ENCODE measurements at regions not wholly inside any gene's neighbourhood (a gene's known extent, or its start where the extent isn't known, plus 50 kb on each side); places are given as distances from the start of the nearest gene placed in this dataset.

DNA sequence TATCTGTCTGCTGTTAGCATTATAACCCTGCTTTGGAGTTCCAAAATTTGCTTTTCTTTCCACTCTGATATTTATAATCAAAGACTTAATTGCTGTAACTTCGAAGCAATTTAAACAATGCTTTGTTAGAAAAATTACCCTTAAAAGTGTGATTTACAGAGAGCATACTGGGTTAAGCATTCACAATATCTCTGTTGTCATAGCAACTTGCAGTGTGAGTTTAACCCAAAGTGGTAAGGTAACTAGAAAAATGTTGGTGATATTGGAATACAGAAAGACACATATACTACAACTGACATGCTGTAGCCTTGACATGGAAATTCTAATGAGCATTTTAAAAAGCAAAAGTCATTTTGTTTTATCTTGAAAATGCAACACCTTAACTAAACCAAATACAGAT lies 70.4 kb upstream of the SMLR1 start:
- intact Hi-C loops (cut with micrococcal nuclease) = no loop called here

DNA sequence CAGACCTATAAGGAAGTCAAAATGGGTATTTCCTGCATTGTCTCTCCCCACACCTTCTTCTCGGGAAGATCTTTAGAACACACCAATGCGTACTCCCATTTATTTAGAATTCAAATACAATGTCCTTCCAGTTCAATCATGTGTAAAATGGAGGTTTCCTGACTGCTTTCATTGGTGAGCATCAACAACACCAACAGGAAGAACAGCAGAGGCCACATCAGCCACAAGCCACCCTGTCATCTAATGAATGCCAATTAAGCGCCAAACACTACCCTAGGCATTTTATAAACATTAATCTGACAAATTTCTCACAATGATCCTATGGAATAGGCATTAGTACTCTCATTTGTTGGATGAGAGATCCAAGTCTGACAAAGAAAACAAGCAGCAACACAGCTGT lies 68.4 kb upstream of the SMLR1 start:
- intact Hi-C loops (cut with micrococcal nuclease) = no loop called here

- intact Hi-C loops (cut with micrococcal nuclease) = loop anchor here (1.0 kb wide), 1 partner anchor 437 kb away; no protein-coding TSS in a partner anchor
Observed at GRCh38 chr6:130760006-130760405, 67.2 kb upstream of the SMLR1 start.

GRCh38 chr6:130761286-130761685 lies 65.9 kb upstream of the SMLR1 start:
- intact Hi-C loops (cut with micrococcal nuclease) = no loop called here

DNA sequence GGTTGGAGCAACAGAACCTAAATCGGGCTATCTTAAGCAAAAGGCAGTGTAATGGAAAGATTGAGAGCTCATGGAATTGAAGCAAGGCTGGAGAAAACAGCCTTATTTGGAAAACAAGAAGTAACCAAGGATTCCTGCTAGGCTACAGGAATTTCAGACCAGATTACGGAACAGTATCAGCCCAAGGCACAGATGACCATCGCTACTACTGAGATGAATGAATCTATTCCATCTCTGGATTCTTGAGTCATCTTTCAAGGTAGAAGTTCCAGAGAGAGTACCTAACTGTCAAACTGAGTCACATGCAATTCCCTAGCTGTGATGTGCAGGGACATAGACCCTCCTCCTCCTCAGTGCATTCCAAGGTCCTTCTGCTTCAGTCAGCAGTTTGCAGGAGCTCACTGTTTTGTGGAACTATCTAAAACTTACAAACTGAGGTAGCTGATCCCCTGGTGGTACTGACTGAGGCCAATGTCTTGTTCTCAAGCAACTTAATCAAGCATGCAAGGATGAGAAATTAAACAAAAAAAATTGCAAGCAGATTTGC lies 62.0 kb upstream of the SMLR1 start:
- intact Hi-C loops (cut with micrococcal nuclease) = no loop called here

- intact Hi-C loops (cut with micrococcal nuclease) = no loop called here
Observed at GRCh38 chr6:130766239-130767144, 60.7 kb upstream of the SMLR1 start.

DNA sequence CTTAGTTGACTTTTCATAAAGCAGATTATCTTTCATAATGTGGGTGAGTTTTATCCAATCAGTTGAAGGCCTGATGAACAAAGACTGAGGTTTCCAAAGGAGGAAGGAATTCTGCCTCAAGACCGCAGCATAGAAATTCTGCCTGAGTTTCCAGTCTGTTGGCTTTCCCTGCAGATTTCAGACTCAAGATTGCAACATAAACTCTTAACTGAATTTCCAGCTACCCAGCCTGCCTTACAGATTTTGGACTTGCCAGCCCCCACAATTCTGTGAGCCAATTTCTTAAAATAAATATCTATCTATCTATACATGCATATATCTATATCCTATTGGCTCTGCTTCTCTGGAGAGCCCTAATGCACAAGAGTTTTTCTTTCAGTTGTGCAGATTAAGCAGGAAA lies 57.3 kb upstream of the SMLR1 start:
- intact Hi-C loops (cut with micrococcal nuclease) = no loop called here

DNA sequence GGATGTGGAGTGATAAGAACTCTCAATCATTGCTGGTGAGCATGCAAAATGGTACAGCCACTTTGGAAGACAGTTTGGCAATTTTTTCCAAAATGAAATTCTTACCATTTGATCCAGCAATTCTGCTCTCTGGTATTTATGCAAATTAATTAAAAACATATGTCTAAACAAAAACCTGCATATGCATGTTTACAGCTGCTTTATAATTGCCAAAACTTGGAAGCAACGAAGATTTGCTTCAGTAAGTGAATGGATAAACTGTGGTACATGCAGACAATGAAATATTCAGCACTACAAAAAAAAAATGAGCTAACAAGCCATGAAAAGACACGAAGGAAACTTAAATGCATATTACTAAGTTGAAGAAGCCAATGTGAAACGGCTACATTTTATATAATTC lies 55.5 kb upstream of the SMLR1 start:
- intact Hi-C loops (cut with micrococcal nuclease) = no loop called here

- intact Hi-C loops (cut with micrococcal nuclease) = no loop called here
Observed at GRCh38 chr6:130773860-130774259, 53.3 kb upstream of the SMLR1 start.

DNA sequence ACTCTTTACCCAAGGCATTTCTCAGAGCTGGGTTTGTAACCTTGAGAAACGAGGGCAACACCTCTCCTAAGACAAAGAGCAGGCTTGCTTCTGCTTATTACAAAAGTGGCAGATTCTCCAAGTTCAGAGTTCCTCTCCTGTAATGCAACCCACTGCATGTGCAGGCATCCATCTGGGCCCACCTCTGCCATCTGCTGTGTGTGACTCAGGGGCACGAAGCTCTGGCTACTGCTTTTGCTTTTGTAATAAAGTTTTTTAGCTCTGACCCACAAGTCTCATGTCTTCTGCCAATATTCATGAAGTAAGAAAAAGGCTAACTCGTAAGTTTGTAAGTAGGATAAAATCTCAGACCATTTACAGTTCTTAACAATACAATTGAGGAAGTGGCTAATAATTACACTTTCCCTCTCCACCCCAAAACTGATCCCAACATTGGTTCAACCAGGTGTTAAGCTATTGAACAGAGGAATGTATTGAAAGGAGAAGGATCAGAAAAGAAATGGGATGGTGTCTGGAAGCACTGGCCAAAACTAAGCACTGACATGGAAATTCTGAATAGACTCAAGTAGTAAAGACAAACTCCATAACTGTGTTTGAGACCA lies 51.7 kb upstream of the SMLR1 start:
- intact Hi-C loops (cut with micrococcal nuclease) = no loop called here

DNA sequence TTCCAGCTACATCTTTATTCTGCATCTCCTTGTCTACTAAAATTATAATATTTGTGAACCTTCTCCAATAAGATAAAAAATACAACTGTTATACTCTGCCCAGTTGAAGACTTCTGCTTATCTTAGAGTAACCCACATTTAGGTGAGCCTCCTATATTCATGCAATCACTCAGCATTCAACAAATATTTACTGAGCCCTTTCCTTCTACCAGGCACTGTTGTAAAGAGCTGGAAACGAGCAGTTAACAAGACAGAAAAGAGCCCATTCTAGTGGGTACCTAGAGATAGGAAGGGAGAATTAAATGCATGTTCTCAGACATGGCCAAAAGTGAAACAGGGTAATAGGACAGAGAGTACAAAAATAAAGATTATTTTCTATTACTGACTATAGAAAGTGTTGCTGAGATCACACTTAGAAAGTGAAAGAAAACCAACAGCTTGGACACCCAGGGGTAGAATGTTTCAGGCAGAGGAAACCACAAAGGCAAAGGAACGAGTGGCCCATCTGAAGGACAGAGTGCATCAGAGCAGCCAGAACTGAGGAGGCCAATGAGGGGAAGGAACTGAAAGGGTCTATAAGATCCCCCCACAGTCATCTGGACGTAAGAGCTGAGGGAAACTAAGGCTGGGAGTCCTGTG lies 50.8 kb upstream of the SMLR1 start:
- intact Hi-C loops (cut with micrococcal nuclease) = no loop called here
